ENCODE measurements at regions not wholly inside any gene's neighbourhood (a gene's known extent, or its start where the extent isn't known, plus 50 kb on each side); places are given as distances from the start of the nearest gene placed in this dataset.

- no peak for FAIRE-seq
- Histone ChIP-seq H3K4me3 (replicated peaks in 1 of 3; ENCODE audit: insufficient read depth in 1 of 3, low read depth in 1 of 3, low read length in 3 of 3) (no peak overlapping the region), H2AFZ (ENCODE audit: low read depth, low read length) (no peak overlapping the region), H4K20me1 (replicated peaks; ENCODE audit: control insufficient read depth, extremely low read depth, insufficient read depth, low read length) (no peaks in the 10 kb centered on the region), H3K9ac (replicated peaks; ENCODE audit: extremely low read depth, insufficient read depth, low read length) (no peak overlapping the region), H3K27ac (ENCODE audit: insufficient read depth, low read depth, low read length) (no peak overlapping the region), H3K4me1 (ENCODE audit: control insufficient read depth, extremely low read depth, insufficient read depth, low read length) (peaks cover 6% of the 10 kb centered on the region), H3K79me2 (ENCODE audit: control insufficient read depth, insufficient read depth, low read length) (no peaks in the 10 kb centered on the region), H3K4me2 (ENCODE audit: insufficient read depth, low read length) (no peak overlapping the region), H3K9me1 (replicated peaks; ENCODE audit: control insufficient read depth, extremely low read depth, insufficient read depth, low read length) (no peaks in the 10 kb centered on the region), H3K9me3 (replicated peaks; ENCODE audit: control insufficient read depth, insufficient read depth, low read length) (no peaks in the 10 kb centered on the region), H3K36me3 (ENCODE audit: control insufficient read depth in 2 of 2, extremely low read depth in 1 of 2, insufficient read depth in 2 of 2, low read length in 2 of 2) (no peaks in the 10 kb centered on the region), H3K27me3 (ENCODE audit: control insufficient read depth in 2 of 2, insufficient read depth in 2 of 2, low read length in 2 of 2) (no peaks in the 10 kb centered on the region)
- intact Hi-C loops (cut with micrococcal nuclease) (no loop called here), dilution Hi-C loops (cut with MboI; ENCODE audit: extremely low pct_ligation_motif_present, low sequenced_read_pairs) (no loop called here)
- no TSS peak for BruUV-seq (replicated peaks)
- POLR2A ChIA-PET, result no interaction called here
- DNase-seq (ENCODE audit: low read depth, low spot score), result no peak
- TF ChIP-seq POLR2AphosphoS5 (IDR thresholded peaks at IDR 0.05; ENCODE audit: insufficient read depth, low read depth, low read length), result no peak
- TF ChIP-seq EZH2 (IDR thresholded peaks at IDR 0.05; ENCODE audit: borderline replicate concordance, low read depth, low read length, severe bottlenecking), result no peak
- no peak for TF ChIP-seq FOS (IDR thresholded peaks at IDR 0.05; ENCODE audit: borderline replicate concordance, insufficient read depth, low read length)
- TF ChIP-seq MYC (IDR thresholded peaks at IDR 0.05; ENCODE audit: low read depth, low read length), result no peak
- TF ChIP-seq CTCF (IDR thresholded peaks at IDR 0.05; ENCODE audit: extremely low read depth in 1 of 2, insufficient read depth in 1 of 2, low read depth in 1 of 2, low read length in 2 of 2), result no peak
- TF ChIP-seq POLR2A (IDR thresholded peaks at IDR 0.05; ENCODE audit: low read depth, low read length), result no peak
- no peak for TF ChIP-seq GATA2 (IDR thresholded peaks at IDR 0.05; ENCODE audit: insufficient read depth, insufficient read length, low read depth, low read length)
- no peak for TF ChIP-seq MAX (IDR thresholded peaks at IDR 0.05; ENCODE audit: insufficient read depth, insufficient read length)
- TF ChIP-seq JUN (IDR thresholded peaks at IDR 0.05; ENCODE audit: borderline replicate concordance, insufficient read depth, insufficient read length, low read depth), result no peak
- CTCF ChIA-PET, result interaction anchor here (0.9 to 1.3 kb wide), 4 partner anchors 8 to 313 kb away, joined by 3 to 4 read pairs (median 3); no protein-coding TSS in a partner anchor
These were observed 561.0 kb downstream of the LTN1 start for GRCh38 chr21:28431527-28432200.
